ENCODE measurements at regions not wholly inside any gene's neighbourhood (a gene's known extent, or its start where the extent isn't known, plus 50 kb on each side); places are given as distances from the start of the nearest gene placed in this dataset.
"Not testable (repeated sequence)": the region's sequence is repeated elsewhere in the genome, so short reads cannot be mapped to it uniquely, and the experiment has no call there.

GRCh38 chr20:54995553-54995952, 520.2 kb downstream of the DOK5 start:
- no peak for DNase-seq (ENCODE audit: low read depth in 4 of 4, low spot score in 2 of 4)

GRCh38 chr20:54995011-54995410, 519.6 kb downstream of the DOK5 start:
- DNase-seq (ENCODE audit: low read depth in 4 of 4, low spot score in 2 of 4) = no peak

GRCh38 chr20:54985091-54985490, 509.7 kb downstream of the DOK5 start:
- no peak for DNase-seq (ENCODE audit: low read depth in 4 of 4, low spot score in 2 of 4)

- DNase-seq (ENCODE audit: low read depth in 4 of 4, low spot score in 2 of 4) = no peak
These were observed 508.7 kb downstream of the DOK5 start for GRCh38 chr20:54984104-54984448.

- not testable (repeated sequence) for DNase-seq (ENCODE audit: low read depth in 4 of 4, low spot score in 2 of 4)
These were observed 508.2 kb downstream of the DOK5 start for GRCh38 chr20:54983394-54984103.

GRCh38 chr20:54981175-54981574, 505.8 kb downstream of the DOK5 start:
- peak in 2 of 4 donors; percentile 23 to 29 for DNase-seq (ENCODE audit: low read depth in 4 of 4, low spot score in 2 of 4)

- peak in 2 of 4 donors; percentile 16 to 25 for DNase-seq (ENCODE audit: low read depth in 4 of 4, low spot score in 2 of 4)
These were observed 504.9 kb downstream of the DOK5 start for GRCh38 chr20:54980103-54980960.

- DNase-seq (ENCODE audit: low read depth in 4 of 4, low spot score in 2 of 4) = no peak
These were observed 474.9 kb downstream of the DOK5 start for GRCh38 chr20:54950304-54950703.

- no peak for DNase-seq (ENCODE audit: low read depth in 4 of 4, low spot score in 2 of 4)
These were observed 466.3 kb downstream of the DOK5 start for GRCh38 chr20:54941666-54942065.

GRCh38 chr20:54940522-54940921, 465.1 kb downstream of the DOK5 start:
- DNase-seq (ENCODE audit: low read depth in 4 of 4, low spot score in 2 of 4) = no peak

GRCh38 chr20:54938707-54939106, 463.3 kb downstream of the DOK5 start:
- DNase-seq (ENCODE audit: low read depth in 4 of 4, low spot score in 2 of 4) = no peak

GRCh38 chr20:54933212-54933904, 458.0 kb downstream of the DOK5 start:
- no peak for DNase-seq (ENCODE audit: low read depth in 4 of 4, low spot score in 2 of 4)

GRCh38 chr20:54929191-54929590, 453.8 kb downstream of the DOK5 start:
- DNase-seq (ENCODE audit: low read depth in 4 of 4, low spot score in 2 of 4) = no peak

GRCh38 chr20:54928564-54928963, 453.2 kb downstream of the DOK5 start:
- DNase-seq (ENCODE audit: low read depth in 4 of 4, low spot score in 2 of 4) = no peak

GRCh38 chr20:54922636-54923035, 447.2 kb downstream of the DOK5 start:
- DNase-seq (ENCODE audit: low read depth in 4 of 4, low spot score in 2 of 4) = no peak

GRCh38 chr20:54922096-54922495, 446.7 kb downstream of the DOK5 start:
- DNase-seq (ENCODE audit: low read depth in 4 of 4, low spot score in 2 of 4) = no peak

- DNase-seq (ENCODE audit: low read depth in 4 of 4, low spot score in 2 of 4) = no peak
These were observed 445.1 kb downstream of the DOK5 start for GRCh38 chr20:54920491-54920890.

- DNase-seq (ENCODE audit: low read depth in 4 of 4, low spot score in 2 of 4) = not testable (repeated sequence)
These were observed 443.6 kb downstream of the DOK5 start for GRCh38 chr20:54918993-54919392.

- no peak for DNase-seq (ENCODE audit: low read depth in 4 of 4, low spot score in 2 of 4)
These were observed 439.6 kb downstream of the DOK5 start for GRCh38 chr20:54914995-54915394.

- DNase-seq (ENCODE audit: low read depth in 4 of 4, low spot score in 2 of 4) = no peak
These were observed 434.3 kb downstream of the DOK5 start for GRCh38 chr20:54909702-54910101.

- not testable (repeated sequence) for DNase-seq (ENCODE audit: low read depth in 4 of 4, low spot score in 2 of 4)
These were observed 430.7 kb downstream of the DOK5 start for GRCh38 chr20:54906134-54906533.
